ENCODE measurements at regions not wholly inside any gene's neighbourhood (a gene's known extent, or its start where the extent isn't known, plus 50 kb on each side); places are given as distances from the start of the nearest gene placed in this dataset.

GRCh38 chr3:182711853-182712252 is 81.5 kb upstream of the ATP11B start:
- TF ChIP-seq CTCF (IDR thresholded peaks at IDR 0.05) (no peak), SMC3 (IDR thresholded peaks at IDR 0.05; ENCODE audit: low read depth, low read length) (no peak), FOXJ3 (CRISPR knock-in tag; IDR thresholded peaks at IDR 0.05) (no peak), RAD21 (IDR thresholded peaks at IDR 0.05; ENCODE audit: low read length) (no peak)

Data from SK-N-SH (cell line).